ENCODE measurements at regions not wholly inside any gene's neighbourhood (a gene's known extent, or its start where the extent isn't known, plus 50 kb on each side); places are given as distances from the start of the nearest gene placed in this dataset.
"Not testable (repeated sequence)": the region's sequence is repeated elsewhere in the genome, so short reads cannot be mapped to it uniquely, and the experiment has no call there.

DNA sequence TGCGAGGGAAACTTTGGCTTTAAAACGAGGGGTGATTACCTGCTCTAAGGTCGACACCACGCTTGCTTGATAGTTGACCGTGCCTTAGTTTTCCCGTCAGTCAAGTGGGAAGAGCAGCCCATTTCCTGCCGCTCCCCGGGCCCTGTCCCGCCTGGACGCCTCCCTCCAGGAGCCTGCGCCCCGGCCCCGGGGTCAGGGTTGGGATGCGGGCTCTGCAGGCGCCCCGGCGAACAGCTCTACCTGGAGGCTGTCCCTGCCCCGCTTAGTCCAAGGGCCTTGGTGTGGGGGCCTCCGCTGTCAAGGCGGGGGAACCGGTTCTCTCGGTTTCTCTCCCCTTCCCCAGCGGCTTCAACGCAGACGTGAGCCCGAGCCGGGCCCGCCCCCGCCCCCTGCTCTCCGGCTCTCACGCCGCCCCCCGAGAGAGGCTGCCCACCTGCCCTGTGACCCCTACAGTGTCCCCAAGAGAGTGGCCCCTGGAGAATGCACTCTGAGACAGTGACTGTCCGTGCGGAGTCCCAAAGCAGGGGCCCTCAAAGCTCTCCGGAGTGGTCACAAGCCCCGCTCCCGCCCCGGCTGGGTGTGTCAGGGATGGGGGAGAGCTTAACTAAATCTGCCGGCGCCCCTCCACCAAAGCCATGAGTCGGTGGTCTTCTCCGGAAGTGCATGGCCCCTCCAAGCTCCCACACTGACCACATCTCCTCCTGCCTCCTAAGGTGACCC is 117.4 kb upstream of the SMURF2 start:
- DNase-seq (ENCODE audit: insufficient read length, low spot score), result no peak
- no peak for FAIRE-seq
- no peak for TF ChIP-seq POLR2A (IDR thresholded peaks at IDR 0.05; ENCODE audit: low read depth, low read length)

DNA sequence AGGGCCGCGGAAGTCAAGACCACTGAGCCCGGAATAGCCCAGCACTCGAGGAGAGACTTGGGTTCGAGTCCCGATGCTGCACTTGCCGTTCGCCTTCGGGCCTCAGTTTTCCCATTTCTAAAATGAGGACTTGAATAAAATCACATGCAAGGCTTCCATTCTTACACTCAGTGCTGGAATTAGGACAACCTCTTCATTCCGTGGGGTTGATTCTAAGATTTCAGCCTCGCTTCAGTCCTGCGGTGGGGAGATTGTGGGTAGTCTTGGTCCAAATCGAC is 116.9 kb upstream of the SMURF2 start:
- FAIRE-seq; DNase-seq (ENCODE audit: insufficient read length, low spot score): not testable (repeated sequence)

DNA sequence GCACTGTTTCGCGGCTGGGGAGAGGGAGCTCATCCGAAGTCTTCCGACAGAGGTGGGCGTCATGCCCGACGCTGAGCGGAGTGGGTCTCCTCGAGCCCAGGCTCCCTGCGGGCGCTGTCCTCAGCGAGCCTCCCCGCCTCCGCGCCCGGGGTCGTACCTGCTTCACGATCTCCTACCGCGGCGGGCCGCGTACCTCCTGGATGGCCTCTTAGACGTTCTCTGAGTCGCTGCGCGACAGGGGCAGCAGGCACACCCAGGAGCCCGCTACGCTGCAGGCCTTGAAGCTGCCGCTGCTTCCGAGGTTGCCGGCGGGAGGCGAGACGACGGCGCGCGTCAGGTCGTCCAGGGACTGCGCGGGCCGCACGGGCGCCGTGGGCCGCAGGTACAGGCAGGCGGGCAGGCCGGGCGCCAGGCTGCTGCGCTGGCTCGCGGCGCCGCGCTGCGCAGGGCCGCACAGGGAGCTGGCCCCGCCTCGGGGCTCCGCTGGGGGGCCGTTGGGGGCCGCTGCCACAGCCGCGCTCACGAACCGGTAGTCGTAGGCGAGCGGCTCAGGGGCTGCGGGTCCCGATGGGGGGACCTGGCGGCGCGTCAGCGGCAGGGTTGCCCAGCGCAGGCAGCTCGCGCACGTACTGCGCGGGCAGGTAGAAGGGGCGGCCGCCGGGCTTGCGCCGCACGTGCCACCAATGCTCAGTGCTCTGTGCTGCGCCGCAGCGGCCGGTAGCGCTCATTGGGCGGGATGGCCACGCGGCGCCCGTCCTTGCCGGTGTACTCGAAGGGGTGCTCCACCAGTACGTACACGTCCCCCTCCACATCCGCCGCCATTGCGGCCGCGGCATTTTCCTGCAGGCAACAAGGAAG is 116.4 kb upstream of the SMURF2 start:
- DNase-seq (ENCODE audit: insufficient read length, low spot score) (no peak), FAIRE-seq (no peak)
- TF ChIP-seq POLR2A (IDR thresholded peaks at IDR 0.05; ENCODE audit: low read depth, low read length), result no peak

DNA sequence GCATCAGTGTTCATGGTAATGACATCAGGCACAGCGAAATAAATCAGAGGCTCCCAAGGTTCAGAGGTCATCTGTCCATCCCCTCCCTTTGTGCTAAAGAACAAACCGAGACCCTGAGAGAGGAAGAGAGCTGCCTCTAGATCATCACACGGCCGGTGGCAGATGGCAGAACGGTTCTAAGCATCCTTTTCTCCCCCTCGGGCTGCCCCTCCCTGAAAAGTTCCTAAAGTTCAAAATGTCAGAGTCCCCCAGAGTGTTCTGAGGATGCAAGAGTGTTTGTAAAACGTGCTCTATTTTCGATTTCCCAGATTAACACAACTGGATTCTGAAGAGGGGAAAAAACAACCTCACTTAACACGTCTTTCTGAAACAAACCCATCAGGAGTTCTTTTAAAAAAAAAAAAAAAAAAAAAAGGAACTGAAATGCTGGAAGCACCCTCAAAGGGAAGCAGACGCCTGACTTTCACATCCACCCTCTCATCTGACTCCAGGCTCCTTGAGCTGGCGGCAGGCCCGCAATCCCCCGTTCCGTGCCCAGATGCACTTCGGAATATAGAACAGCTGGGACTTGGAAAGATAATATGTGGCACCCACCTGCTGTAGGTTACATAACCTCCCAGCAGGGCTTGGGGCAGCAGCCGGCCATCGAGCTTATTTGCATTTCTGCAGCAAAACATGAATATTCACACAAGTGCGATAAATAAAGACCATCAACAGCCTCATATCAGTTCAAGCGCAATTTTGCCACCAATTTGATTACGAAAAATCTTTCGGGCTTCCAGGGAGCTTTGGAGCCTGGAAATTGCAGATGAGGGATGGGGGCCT is 115.5 kb upstream of the SMURF2 start:
- DNase-seq (ENCODE audit: insufficient read length, low spot score), result no peak
- TF ChIP-seq POLR2A (IDR thresholded peaks at IDR 0.05; ENCODE audit: low read depth, low read length), result no peak
- FAIRE-seq, result no peak

DNA sequence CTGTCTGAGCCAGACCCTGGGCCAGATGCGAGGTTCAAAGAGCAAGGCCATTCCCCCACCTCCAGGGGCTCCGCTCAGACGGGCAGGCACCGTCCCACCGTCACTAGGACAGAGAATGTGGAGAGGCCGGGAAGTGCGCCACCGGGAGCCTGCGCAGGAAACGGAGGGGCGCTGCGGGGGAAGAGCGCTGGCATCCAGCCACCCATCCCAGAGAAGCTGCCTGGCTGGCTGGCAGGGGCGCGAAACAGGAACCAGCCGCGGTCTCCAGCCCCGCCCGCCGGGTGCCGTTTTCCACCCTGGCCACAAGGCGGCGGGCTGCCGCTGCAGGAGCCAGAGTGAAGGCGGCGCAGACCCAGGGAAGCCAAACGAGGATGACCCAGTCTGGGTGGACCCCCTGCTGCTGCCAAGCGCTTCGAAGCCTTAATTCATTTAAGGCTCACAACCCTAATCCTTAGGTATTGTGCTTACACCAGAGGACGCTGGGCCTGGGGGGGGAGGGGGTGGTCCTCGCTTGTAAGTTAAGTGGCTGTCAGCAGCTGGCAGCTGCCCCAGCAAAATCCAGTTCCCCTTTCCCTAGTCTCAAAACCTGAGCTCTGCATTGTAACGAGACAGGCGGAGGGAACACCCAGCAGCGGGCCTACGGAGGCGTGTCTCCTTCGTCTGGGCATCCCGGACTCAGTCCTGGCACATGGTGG is 114.8 kb upstream of the SMURF2 start:
- not testable (repeated sequence) for FAIRE-seq
- peak; percentile 89 for DNase-seq (ENCODE audit: insufficient read length, low spot score)

DNA sequence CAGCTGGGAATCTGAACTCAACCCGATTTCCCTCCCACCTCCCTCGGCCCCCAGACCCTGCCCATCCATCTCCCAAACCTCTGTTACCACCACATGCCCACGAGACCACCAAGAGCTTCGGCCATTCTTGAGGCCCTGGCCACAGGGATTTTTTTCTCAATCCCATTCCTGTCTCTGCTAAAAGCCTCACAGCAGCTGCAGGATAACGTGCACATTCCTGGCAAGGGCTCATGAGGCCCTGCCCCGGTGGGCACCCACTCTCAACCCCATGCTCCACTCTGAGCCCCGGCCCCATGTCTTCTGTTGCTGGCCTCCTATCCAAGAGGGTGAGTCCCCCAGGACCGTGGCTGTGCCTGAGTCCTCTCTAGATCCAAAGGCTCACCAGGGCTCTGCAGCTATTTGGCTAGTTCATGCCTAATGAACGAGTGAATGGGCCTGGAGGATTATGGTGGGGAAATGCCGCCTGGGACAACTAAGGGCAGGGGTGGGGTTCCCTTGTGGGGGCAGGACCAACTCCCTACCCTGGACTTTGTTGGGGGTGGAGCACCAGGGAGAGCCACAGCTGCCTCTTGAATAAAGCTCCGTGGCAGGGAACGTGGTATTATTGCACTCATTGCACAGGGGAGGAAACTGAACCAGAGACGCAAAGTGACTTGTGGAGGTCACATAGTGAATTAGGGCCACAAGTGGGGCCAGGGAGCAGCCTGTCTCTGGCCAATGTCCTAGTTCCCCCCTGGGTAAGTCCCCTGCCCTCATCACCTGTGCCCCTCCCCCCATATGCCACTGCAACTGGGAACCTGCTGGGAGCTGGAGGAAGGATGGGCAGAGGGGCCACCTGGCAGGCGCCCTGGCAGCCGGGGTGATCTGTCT is 113.8 kb upstream of the SMURF2 start:
- FAIRE-seq (no peak), DNase-seq (ENCODE audit: insufficient read length, low spot score) (no peak)
- no peak for TF ChIP-seq POLR2A (IDR thresholded peaks at IDR 0.05; ENCODE audit: low read depth, low read length)

- DNase-seq (ENCODE audit: insufficient read length, low spot score) (no peak), FAIRE-seq (no peak)
- TF ChIP-seq POLR2A (IDR thresholded peaks at IDR 0.05; ENCODE audit: low read depth, low read length), result no peak
Measured at GRCh38 chr17:64774888-64775540, 112.9 kb upstream of the SMURF2 start.

DNA sequence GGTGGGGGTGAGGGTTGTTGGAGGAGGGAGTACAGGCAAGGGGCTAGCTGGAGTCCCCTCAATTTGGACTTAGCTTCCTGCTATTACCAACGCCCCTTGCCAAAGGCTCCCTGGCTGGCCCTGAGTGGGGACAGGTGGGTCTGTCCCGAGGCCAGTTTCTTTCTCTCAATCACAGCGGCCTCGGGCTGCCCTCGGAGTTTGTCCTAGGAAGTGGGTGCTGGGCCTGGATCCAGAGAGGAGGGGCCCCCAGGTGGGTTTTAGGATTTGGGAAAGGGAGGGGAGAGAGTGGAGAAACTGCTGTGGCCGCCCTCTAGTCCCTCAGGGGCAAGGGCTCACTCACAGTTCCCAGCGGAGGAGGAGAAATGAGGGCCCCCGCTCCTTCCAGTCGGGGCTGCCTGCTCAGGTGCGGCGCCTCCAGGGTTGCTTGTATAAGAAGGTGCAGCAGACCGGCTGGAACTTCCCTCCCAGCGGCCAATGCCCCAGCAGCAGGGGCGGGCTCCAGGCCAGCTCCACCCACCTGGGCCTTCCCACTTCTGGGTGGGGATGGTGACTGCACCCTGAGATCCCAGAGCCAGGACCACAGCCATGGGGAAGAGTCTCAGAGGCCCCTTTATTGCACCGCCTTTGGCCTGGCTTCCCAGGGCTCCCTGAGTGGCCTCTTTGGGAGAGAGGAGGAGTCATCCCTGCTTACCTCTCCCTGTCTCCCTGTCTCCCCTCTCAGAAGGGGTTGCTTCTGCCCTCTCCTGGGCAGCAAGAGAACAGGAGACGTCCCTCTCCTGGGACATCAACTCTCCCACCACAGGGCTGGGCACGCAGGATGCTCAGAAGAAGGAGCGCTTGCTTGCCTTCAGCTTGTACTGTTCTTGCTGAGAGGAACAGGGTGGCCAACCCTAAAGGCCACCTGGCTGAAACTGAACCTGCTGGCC is 112.0 kb upstream of the SMURF2 start:
- peak; percentile 87 for DNase-seq (ENCODE audit: insufficient read length, low spot score)
- TF ChIP-seq POLR2A (IDR thresholded peaks at IDR 0.05; ENCODE audit: low read depth, low read length), result no peak
- no peak for FAIRE-seq

DNA sequence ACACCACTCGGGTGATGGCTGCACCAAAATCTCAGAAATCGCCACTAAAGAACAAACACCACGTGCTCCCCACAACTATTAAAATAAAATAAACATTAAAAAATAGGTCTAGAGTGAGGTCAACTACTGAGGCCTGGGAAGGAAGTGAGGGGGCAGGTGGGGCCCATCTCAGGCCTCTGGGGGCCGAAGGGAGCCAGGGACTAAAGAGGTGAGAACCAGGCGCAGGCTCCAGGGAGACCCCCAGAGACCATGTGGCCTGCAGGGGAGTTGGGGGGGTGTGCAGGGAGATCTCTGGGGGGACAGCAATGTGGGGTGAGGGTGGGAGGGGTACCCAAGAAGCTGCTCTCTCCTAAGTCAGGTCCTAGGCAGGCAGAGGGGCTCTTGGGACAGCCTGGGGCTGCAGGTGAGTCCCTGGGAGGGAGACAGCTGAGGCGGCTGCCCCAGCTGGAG is 111.3 kb upstream of the SMURF2 start:
- FAIRE-seq (no peak), DNase-seq (ENCODE audit: insufficient read length, low spot score) (no peak)
- no peak for TF ChIP-seq POLR2A (IDR thresholded peaks at IDR 0.05; ENCODE audit: low read depth, low read length)

DNA sequence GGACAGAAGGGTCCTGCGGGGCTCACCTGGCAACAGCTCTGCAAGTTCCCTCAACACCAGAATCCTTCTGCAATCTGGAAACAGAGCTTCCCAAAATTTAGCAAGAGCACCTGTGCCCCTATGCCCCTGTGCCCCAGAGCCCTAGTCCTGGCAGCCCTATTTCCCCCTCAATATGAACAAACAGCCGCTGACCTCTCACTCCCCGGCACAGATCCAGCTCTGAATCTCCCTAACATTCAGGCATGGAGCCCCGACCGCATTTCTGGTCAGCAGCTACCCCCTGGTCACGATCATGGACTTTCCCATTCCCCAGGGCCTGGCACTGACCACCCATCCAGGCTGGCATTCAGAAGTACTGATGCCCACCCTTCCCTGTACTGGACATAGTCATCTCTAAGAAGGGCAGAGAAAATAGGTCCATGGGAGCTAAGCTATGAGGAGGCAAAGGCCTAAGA is 110.8 kb upstream of the SMURF2 start:
- no peak for TF ChIP-seq POLR2A (IDR thresholded peaks at IDR 0.05; ENCODE audit: low read depth, low read length)
- no peak for FAIRE-seq

DNA sequence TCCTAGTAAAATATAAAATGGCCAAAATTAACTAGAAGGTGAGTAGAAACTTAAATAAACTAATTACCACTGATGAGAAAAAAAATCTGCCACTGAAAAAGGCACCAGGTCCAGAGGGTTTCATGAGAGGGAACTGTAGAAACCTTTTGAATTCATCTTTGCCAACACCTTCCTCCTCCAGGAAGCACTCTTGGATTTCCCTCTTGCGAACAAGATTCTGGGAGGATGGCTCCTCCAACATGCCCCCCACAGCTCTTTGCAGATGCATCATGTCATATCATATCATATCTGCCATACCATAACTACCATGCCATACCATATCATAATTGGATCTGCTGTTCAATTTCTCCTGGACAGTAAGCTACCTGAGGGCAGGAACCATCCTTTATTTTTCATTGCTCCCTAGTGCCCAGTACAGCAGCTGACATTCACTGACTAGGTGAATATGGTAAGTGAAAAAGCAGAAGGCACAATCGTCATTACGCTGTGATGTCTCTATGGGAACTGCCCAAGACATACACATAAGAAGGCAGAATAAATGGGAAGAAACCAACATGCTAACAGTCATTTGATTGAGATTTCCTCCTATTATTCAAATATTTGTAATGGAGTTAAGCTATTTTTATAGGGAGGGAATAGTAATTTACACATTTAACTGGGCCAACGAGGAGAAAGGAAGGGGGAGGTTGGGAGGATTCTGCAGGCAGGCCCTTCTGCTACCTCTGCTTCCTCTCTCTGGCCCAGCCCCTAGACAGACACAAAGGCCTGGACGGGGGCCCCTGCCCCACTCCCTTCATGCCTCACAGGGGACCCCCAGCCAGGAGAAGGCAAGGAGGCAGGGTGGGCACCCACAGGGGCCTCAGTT is 110.1 kb upstream of the SMURF2 start:
- FAIRE-seq, result no peak
- TF ChIP-seq POLR2A (IDR thresholded peaks at IDR 0.05; ENCODE audit: low read depth, low read length), result no peak
- DNase-seq (ENCODE audit: insufficient read length, low spot score), result no peak

More for the DNA sequence above, 110.8 kb upstream of the SMURF2 start:
- no peak for DNase-seq (ENCODE audit: insufficient read length, low spot score)
